Mammary epithelial cell (primary cell): ENCODE measurements at regions not wholly inside any gene's neighbourhood (a gene's known extent, or its start where the extent isn't known, plus 50 kb on each side); places are given as distances from the start of the nearest gene placed in this dataset.

ENCODE experiments used
- EZH2 ChIP-seq: IDR thresholded peaks from 2 replicates; pipeline ENCODE4 v1.6.1; 2012; ENCODE audit warnings: low read length, inconsistent platforms, borderline replicate concordance
- TF ChIP-seq, protein P1 (sequence below), 2 donors: IDR thresholded peaks in 1 of 2; conservative IDR thresholded peaks in 1 of 2; 2 replicates each; pipeline ENCODE4 v1.5.1; 2011 to 2012; ENCODE audit warnings: inconsistent platforms in 2 of 2, low read length in 2 of 2, mild to moderate bottlenecking in 2 of 2, control low read depth in 1 of 2, low read depth in 1 of 2; ENCODE audit not compliant: insufficient read depth in 1 of 2; ENCODE audit errors: extremely low read depth in 1 of 2

DNA sequence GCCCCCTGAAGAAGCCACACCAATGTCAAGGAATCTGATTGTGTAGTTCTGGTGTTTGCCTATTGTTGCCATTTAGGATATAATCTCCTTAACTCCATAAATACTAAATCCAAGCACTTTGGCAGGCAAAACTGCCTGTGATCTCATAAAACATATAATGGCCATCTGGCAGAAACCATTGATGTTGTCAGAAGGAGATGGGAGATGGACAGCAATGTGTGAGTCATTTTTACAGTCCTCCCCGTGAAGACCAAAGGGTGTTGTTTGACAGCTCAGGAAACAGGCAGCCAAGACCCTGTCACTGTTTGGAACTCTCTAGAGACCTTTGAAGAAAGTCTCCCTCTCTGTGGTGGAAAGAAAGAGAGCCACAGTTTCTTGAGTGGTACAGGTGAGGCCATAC is 454.1 kb downstream of the HS3ST3B1 start:
- TF ChIP-seq, protein P1, sequence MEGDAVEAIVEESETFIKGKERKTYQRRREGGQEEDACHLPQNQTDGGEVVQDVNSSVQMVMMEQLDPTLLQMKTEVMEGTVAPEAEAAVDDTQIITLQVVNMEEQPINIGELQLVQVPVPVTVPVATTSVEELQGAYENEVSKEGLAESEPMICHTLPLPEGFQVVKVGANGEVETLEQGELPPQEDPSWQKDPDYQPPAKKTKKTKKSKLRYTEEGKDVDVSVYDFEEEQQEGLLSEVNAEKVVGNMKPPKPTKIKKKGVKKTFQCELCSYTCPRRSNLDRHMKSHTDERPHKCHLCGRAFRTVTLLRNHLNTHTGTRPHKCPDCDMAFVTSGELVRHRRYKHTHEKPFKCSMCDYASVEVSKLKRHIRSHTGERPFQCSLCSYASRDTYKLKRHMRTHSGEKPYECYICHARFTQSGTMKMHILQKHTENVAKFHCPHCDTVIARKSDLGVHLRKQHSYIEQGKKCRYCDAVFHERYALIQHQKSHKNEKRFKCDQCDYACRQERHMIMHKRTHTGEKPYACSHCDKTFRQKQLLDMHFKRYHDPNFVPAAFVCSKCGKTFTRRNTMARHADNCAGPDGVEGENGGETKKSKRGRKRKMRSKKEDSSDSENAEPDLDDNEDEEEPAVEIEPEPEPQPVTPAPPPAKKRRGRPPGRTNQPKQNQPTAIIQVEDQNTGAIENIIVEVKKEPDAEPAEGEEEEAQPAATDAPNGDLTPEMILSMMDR (conservative IDR thresholded peaks at IDR 0.05 in 1 of 2, IDR thresholded peaks at IDR 0.05 in 1 of 2; ENCODE audit: extremely low read depth in 1 of 2, insufficient read depth in 1 of 2, low read depth in 1 of 2, low read length in 2 of 2): no peak
- no peak for TF ChIP-seq EZH2
